ENCODE measurements at regions not wholly inside any gene's neighbourhood (a gene's known extent, or its start where the extent isn't known, plus 50 kb on each side); places are given as distances from the start of the nearest gene placed in this dataset.

DNA sequence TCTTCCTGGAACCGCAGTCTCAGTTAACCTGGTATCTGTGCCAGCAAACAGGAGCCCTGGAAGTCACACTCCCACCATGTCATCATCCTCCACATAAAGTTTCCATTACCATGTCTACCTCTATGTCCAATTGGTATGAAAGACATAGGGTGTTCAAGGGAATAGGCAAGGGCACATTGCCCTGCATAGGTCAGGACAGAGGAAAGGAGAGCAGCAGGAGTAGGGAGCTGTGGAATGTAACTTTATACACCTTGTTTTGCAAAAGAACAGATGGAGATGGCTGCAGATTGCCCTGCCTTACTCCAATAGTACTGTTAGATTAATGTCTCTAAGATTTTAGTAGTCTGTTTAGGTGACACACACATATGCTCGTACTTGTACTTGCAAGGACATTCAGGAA, 1056.4 kb downstream of the NTRK3 start:
- TF ChIP-seq BHLHE40 (IDR thresholded peaks at IDR 0.05; ENCODE audit: low read depth, low read length), result no peak
- no peak for TF ChIP-seq POLR2A (IDR thresholded peaks at IDR 0.05; ENCODE audit: low read depth, low read length)
- TF ChIP-seq CTCF (conservative IDR thresholded peaks at IDR 0.05; ENCODE audit: low read depth, low read length), result no peak
- no peak for TF ChIP-seq MAZ (IDR thresholded peaks at IDR 0.05; ENCODE audit: borderline replicate concordance, low read depth, low read length)
- TF ChIP-seq NFE2L2 (IDR thresholded peaks at IDR 0.05; ENCODE audit: low read depth, low read length), result no peak
- TF ChIP-seq RAD21 (IDR thresholded peaks at IDR 0.05; ENCODE audit: low read length), result no peak
